ENCODE measurements at regions not wholly inside any gene's neighbourhood (a gene's known extent, or its start where the extent isn't known, plus 50 kb on each side); places are given as distances from the start of the nearest gene placed in this dataset.

DNA sequence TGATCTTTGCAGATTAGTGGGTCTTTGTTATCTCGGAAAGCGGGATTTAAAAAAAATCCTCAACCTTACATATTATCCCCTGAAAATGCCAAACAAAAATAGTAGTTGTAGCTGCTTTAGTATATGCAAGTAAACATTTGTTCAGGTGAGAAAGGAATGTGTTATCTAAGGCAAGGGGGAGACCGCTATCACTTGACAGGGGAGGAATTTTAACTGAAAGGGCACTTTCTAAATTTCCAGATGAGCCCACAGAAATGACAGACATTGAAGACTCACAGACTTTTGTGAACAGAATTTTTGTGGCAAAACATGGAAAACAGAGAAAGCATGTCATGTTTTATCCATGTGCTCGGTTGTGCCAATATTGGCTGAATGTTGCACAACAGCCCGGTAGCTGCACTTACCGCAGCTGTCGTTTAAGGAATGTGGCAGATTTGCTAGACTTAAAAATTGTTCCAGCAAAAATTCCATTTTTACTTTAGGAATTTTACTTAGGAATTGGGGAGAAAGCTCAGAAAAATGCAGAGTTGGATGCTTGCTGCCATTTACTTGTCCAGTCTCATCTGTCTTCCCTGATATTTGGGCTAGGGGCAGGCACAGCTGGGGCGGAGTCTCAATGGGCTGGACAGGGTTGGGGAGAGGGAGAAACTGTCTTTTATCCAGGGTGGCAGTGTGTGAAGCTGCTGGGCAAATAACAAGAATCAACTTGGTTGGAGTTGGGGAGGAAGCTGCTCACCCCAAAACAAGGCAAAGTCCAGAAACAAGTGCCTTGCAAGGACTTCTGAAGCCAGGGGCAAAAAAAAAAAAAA, 94.6 kb upstream of the RPS6KA3 start:
- ChIA-PET RAD21 (ENCODE audit: low non-redundant PET in 1 of 2, low total read pairs in 2 of 2, uncharacterized antibody in 2 of 2, unreplicated experiment in 2 of 2) (no interaction called here), POLR2A (no interaction called here), CTCF (no interaction called here)
- Histone ChIP-seq H3K4me2 (ENCODE audit: low read length) (no peak overlapping the region), H3K9me3 (ENCODE audit: control insufficient read depth in 1 of 2, insufficient read depth in 1 of 2, low read depth in 1 of 2, low read length in 2 of 2) (no peaks in the 10 kb centered on the region), H3K9me2 (ENCODE audit: insufficient read depth) (no peaks in the 10 kb centered on the region), H3K79me2 (ENCODE audit: insufficient read depth, low read length) (no peaks in the 10 kb centered on the region), H3K9ac (ENCODE audit: low read length) (no peak overlapping the region), H3K4me1 (ENCODE audit: control insufficient read depth in 1 of 2, insufficient read depth in 2 of 2, low read length in 2 of 2) (no peaks in the 10 kb centered on the region), H2AFZ (ENCODE audit: low read depth, low read length, poor library complexity, severe bottlenecking) (no peak overlapping the region), H4K20me1 (ENCODE audit: insufficient read depth) (no peaks in the 10 kb centered on the region), H3K4me3 (replicated peaks in 1 of 2; ENCODE audit: low read depth in 1 of 2, low read length in 2 of 2) (no peak overlapping the region), H3K27me3 (ENCODE audit: insufficient read depth, low read length) (no peaks in the 10 kb centered on the region), H3K27ac (ENCODE audit: low read depth, low read length) (no peak overlapping the region), H3K36me3 (ENCODE audit: control insufficient read depth in 1 of 2, insufficient read depth in 2 of 2, low read length in 2 of 2) (no peaks in the 10 kb centered on the region)
- no peak for TF ChIP-seq RAD21 (IDR thresholded peaks at IDR 0.05; ENCODE audit: low read depth)
- TF ChIP-seq POLR2A (IDR thresholded peaks at IDR 0.05; ENCODE audit: borderline replicate concordance, extremely low read depth, insufficient read depth, insufficient read length), result no peak
- TF ChIP-seq ZFX (IDR thresholded peaks at IDR 0.05), result no peak
- ATAC-seq (no peak), DNase-seq (ENCODE audit: low read depth, low spot score) (no peak)
- BruUV-seq (replicated peaks), result no TSS peak
- intact Hi-C loops (cut with micrococcal nuclease), result no loop called here

DNA sequence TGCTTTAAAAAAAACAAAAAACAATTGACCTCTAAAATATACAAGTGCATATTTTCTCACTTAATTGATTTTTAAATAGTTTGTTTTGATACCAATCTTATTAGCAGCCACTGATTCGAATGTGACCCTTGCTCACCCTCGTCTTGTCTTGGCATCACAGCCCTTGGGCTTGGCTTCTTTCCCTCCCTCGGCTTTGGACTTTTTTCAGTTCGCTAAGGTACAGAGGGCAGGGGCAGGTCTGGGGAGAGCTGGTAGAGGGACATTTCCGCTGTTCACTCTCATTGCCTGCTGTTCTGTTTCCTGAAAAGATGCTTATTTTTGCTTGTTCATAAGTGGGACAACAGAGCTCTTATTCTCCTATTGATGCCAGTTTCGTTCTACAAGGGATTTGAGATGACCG, 88.5 kb upstream of the RPS6KA3 start:
- RAD21 ChIA-PET (ENCODE audit: low non-redundant PET in 1 of 2, low total read pairs in 2 of 2, uncharacterized antibody in 2 of 2, unreplicated experiment in 2 of 2), result no interaction called here
- DNase-seq (ENCODE audit: low read depth, low spot score) (no peak), ATAC-seq (no peak)
- no TSS peak for BruUV-seq (replicated peaks)
- Histone ChIP-seq H3K79me2 (ENCODE audit: insufficient read depth, low read length) (no peaks in the 10 kb centered on the region), H3K4me1 (ENCODE audit: control insufficient read depth in 1 of 2, insufficient read depth in 2 of 2, low read length in 2 of 2) (no peaks in the 10 kb centered on the region), H3K4me2 (ENCODE audit: low read length) (no peak overlapping the region), H4K20me1 (ENCODE audit: insufficient read depth) (no peaks in the 10 kb centered on the region), H3K9ac (ENCODE audit: low read length) (no peak overlapping the region), H3K9me3 (ENCODE audit: control insufficient read depth in 1 of 2, insufficient read depth in 1 of 2, low read depth in 1 of 2, low read length in 2 of 2) (no peaks in the 10 kb centered on the region), H3K27me3 (ENCODE audit: insufficient read depth, low read length) (no peaks in the 10 kb centered on the region), H3K9me2 (ENCODE audit: insufficient read depth) (no peaks in the 10 kb centered on the region), H3K4me3 (replicated peaks in 1 of 2; ENCODE audit: low read depth in 1 of 2, low read length in 2 of 2) (no peak overlapping the region), H2AFZ (ENCODE audit: low read depth, low read length, poor library complexity, severe bottlenecking) (no peak overlapping the region), H3K27ac (ENCODE audit: low read depth, low read length) (no peak overlapping the region), H3K36me3 (ENCODE audit: control insufficient read depth in 1 of 2, insufficient read depth in 2 of 2, low read length in 2 of 2) (no peaks in the 10 kb centered on the region)
- CTCF ChIA-PET, result no interaction called here
- TF ChIP-seq SRF (IDR thresholded peaks at IDR 0.05; ENCODE audit: low read depth) (no peak), ELF1 (IDR thresholded peaks at IDR 0.05; ENCODE audit: borderline replicate concordance, low read depth) (no peak), RAD21 (IDR thresholded peaks at IDR 0.05; ENCODE audit: low read depth) (no peak)
- intact Hi-C loops (cut with micrococcal nuclease), result no loop called here
- POLR2A ChIA-PET, result no interaction called here
